HL-60/S4 treated with phorbol 12-myristate 13-acetate at 8.2 ng/mL for 4 days and 3 days (cell line): ENCODE measurements at regions not wholly inside any gene's neighbourhood (a gene's known extent, or its start where the extent isn't known, plus 50 kb on each side); places are given as distances from the start of the nearest gene placed in this dataset.

Source experiments
- in situ Hi-C: fragments of 300-500 bp; cut with MboI; formaldehyde crosslinking; loops from 2 replicates; pipeline ENCODE4 v1.15.0; 2022; ENCODE audit warnings: low sequenced_read_pairs

DNA sequence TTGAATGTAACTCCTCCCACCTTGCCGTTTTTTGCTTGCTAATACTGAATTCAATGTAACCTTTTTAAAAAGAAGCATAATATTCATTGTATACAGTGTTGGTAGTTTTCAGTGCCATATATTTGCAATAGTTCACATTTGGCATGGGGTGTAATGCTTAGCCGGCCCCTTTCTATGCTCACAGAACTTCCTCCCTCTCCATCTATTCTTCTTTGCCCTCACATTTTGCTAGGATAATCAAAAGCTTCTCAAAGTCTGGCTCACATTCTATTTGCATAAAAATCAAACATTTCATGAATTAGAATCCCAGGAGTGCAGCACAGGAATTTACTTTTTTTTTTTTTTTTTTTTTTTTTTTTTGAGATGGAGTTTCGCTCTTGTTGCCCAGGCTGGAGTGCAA lies 226.3 kb upstream of the MPDZ start:
- in situ Hi-C loops = no loop called here

GRCh38 chr9:13503599-13503998 lies 224.1 kb upstream of the MPDZ start:
- in situ Hi-C loops = no loop called here

- in situ Hi-C loops = no loop called here
These were observed 223.0 kb upstream of the MPDZ start for GRCh38 chr9:13502484-13502883.

DNA sequence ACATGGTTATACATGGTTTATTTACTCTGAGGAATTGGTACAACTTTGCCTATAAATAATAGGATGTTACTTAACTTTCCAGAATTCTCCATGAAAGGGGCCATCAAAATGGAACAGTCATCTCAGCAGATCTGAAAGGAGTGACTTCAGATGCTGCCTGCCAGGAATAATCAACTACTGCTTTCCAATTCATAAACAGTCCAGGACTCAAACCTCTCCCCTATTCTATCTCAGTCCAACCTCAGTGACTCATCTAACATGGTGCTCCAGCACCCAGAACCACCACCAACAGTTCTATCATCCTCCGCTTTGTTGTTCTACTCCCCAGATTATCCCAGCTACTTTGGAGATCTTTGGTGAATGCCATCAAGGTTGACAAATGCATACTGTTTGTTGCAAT lies 221.5 kb upstream of the MPDZ start:
- in situ Hi-C loops = no loop called here

DNA sequence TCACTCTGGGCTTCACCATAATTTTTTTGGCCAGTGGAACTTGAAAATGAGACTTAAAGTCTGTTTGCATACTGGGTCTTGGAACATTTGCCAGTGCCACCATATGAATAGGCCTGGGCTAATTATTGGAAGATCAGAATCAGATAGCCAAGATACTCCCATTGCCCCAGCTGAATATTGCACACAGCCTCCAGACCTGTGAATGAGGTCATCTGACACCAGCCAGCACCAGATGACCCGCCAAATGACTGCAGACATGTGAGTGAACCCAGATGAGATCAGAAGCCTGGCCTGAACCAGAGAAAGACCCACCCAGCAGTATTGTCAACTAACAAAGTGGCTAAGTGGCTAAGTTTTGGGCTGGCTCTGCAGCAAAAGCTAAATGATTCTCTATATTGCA lies 220.5 kb upstream of the MPDZ start:
- in situ Hi-C loops = no loop called here

GRCh38 chr9:13493697-13494096 lies 214.2 kb upstream of the MPDZ start:
- in situ Hi-C loops = no loop called here

DNA sequence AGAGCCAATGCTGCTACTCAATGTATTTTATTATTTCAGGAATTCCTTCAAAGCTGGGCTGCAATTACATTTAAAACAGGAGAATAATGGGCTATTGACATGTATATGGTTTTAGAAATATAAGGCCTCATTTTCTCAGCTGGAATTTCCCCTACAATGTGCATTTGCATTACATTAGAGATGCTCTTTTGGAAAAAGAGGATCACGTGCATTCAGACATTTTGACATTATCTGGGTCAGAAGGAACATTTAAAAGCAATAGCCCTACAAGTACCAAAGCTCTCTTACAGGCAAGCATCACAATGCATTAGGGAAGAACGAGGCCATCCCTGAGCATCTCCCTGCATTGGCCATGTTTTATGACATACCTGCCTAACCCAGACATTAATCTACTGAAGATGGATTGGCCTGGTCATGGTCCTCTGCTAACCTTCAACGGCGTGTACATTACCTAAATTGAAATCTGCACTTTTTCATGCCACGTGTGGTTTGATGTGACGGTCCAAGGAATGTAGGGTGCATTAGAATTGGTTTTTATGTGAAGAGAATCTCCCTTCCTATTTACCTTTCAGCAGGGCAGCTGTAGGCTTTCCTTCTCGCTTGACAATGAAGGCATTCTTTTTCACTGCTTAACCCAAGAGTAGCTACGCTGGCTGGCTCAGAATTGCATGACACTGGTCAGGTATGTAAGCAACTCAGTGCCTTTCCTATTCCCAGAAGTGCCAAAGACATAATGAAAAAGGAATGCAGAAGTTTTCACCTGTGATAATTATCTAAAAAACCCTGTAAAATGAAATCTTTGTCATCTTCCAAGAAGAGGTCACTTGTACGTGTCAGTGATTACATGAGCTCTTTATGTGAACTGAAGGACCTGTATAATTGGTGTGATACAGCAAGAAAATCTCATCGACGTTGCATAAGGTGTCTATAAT lies 212.3 kb upstream of the MPDZ start:
- in situ Hi-C loops = no loop called here

DNA sequence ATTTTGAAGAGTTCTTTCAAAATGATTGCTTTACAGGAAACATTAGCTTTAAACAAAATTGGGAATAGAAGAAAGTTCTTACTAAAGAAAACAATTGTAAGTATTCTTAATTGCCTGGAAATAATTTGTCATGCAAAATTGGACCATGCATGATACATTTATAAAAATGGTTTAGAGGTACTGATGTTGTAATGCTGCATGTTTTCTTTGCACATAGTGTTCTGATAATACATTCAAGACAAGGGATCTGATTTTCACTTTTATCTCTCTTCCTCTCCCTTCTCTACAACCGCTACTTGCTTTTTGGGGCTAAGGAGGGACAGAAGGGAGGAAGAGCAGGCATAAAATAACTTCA lies 211.6 kb upstream of the MPDZ start:
- in situ Hi-C loops = no loop called here

DNA sequence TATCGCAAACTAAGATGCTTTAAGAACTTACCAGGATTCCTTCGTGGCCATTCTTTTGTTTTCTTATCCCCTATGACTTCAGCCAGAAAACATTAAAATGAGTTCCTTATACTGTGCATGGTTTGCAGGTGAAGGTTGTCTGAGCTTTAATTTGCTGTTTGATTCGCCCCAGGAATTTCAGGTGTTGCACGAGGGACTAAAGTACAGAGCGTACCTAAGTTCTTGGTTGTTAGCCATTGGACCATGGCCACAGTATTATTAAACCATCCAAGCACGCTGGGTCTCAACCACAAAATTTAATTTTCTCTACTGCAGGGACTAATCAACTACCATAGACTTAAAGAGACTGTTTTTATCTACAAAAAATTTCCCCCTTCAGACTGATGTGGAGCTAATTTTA lies 208.4 kb upstream of the MPDZ start:
- in situ Hi-C loops = no loop called here

DNA sequence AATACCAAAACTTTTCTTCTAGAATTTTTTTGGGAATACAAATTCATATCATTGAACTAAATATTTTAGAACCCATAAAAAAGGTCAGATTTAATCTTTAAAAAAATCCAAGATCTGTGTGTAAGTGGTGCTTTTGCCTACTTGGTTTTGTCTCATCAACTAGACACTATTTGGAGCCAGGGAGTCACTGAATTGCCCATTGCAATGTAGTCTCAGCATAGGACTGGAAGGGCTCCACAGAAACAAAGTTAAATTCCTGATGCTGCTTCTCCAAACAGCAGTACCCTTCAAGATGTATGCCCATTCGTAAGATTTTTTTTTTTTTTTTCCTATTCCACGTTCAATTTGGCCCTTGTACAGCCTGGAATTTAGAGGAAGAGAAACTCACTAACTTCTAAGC lies 208.0 kb upstream of the MPDZ start:
- in situ Hi-C loops = no loop called here

DNA sequence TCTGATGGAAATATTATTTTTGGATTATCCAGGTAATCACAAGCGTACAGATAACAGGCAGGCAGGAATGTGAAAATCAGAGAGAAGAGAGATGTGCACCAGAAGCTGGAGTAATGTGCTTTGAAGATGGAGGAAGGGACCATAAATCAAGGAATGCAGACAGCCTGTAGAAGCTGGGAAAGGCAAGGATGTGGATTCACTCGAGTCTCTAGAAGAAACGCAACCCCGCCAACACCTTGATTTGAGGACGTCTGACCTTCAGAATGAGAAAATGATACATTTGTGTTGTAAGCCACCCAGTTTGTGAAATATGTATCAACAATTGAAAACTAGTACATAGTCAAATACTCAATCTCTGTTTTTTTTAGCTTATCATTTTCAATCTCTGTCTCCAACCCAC lies 207.6 kb upstream of the MPDZ start:
- in situ Hi-C loops = no loop called here

- in situ Hi-C loops = no loop called here
These were observed 205.6 kb upstream of the MPDZ start for GRCh38 chr9:13485068-13485596.

GRCh38 chr9:13484186-13484585 lies 204.7 kb upstream of the MPDZ start:
- in situ Hi-C loops = no loop called here

DNA sequence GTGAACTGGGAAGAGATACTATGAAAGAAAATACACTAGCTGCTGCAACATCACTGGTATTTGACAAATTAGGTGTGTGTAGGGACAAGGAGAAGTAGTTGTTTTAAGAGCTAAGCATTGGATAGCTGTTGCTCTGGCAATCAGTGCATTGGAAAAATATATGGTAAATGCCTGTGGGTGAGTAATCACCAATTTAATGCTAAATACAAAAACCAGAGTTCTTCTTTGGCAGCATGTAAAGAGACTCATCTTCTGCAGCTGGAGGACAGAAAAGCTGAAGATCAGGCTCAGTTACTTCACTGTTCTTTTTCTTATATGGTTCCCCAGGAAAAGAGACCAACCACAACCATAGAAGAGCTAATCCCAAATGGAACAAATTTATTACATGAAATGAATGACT lies 201.8 kb upstream of the MPDZ start:
- in situ Hi-C loops = no loop called here

DNA sequence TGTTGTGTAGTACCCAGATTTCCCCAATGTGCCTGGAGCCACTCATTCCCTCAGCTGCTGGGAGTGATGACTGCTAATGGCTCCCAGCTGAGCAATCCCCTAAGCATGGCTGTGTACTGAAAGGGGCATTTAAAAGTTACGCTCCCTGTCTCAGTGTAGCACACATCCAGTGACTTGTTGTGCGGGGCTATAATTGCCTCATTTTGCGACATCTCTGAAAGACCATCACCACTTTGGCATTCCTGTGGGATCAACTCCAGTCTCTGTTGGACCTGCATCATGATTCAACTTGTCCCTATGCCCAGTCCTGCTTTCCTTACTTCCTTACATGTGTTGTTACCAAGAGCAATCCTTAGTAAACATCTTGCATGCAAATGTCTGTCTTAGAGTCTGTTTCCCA lies 201.2 kb upstream of the MPDZ start:
- in situ Hi-C loops = no loop called here

GRCh38 chr9:13479096-13479495 lies 199.6 kb upstream of the MPDZ start:
- in situ Hi-C loops = no loop called here

DNA sequence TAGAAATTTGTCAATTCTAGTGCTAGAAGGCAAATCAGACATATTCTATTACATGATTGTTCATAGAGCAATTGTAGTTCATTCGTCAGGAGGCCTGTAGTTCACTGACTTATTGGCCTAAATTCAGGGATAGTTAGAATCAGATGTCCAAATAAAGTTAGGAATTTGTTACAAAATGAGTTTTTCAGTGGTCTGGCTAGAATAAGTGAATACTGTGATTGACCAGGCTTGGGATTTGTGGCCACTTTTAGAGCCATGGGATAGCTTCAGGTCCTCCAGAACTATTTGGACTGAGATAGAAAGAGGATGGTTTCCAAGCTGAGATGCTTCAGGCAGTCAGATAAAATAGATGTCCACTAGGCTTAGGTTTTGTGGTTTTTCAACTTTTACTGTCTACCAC lies 199.1 kb upstream of the MPDZ start:
- in situ Hi-C loops = no loop called here

DNA sequence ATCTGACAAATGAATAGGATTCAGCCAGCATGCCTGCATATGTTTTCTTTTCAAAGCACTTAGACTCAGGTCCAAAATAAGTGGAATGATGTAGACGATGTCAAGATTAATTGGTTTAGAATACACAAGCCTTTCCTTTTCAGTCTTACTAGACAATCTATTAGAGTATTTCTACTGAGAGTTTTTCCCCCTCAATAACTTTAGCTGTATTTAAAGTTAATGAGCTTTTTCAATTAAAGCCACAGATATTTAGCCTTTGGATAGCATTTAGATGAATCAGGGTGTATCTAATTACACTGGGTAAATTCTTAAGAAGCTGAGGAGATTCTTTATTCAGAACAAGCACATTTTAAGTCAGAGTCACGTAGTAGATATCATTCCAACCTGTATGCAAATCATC lies 198.7 kb upstream of the MPDZ start:
- in situ Hi-C loops = no loop called here

DNA sequence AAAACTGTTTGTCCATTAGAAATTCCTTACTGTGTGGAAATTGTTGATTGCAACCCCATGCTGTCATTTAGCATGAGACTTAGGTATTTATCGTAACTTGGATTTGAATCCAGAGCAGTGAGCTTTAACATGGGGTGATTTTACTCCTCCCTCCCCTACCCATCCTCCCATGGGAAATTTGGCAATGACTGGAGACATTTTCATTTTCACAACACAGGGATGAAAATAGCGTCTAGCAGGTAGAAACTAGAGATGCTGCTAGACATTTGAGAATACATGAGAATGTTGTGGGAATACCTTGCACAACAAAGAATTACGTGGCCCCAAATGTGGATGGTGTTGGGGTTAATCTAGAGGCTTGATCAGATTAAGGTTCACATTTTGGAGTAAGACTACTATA lies 191.3 kb upstream of the MPDZ start:
- in situ Hi-C loops = no loop called here

- in situ Hi-C loops = no loop called here
These were observed 187.7 kb upstream of the MPDZ start for GRCh38 chr9:13467157-13467556.

DNA sequence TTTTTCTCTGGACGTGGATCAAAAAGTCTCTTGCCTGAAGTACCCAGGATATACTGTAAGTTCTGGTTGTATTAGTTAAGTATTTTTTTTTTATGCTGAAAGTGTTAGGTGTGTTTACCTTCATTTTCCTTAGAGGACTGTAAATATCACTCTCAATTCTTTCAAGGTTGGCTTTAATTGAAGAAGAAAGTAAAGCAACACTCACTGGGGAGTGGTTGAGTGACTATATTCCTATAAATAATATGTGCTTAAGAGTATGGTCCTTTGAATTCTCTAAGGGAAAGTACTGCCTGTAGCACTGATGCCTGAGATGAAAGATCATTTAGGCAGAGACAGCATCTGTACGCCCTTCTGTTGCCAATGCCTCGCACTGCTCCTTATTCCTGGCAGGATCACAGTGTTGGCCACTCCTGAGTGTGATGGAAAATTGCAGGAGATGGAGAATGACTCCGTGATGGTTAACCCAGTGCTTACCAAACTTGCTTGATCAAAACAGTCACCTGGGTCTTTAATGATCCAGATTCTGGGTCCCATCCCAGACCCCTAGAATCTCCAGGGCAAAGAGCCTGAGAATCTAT lies 182.0 kb upstream of the MPDZ start:
- in situ Hi-C loops = no loop called here

DNA sequence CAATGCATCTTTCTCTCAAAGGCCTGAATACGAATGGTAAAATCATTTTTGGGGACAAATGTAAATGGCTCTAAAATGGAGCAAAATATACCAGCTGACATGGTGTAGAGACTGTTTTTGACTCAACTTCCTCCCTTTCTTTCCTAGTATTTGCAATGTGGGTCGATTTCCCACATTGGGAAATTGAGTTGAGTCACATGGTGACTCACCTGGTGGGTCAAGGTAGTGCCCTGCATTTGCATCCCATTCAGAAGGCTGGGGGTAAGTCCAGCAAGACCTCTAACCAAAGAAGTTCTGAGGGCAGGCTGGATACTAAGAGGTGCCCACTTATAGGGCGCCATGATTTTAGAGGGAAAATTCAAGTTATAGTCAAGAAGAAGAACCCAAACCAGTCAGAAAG lies 179.6 kb upstream of the MPDZ start:
- in situ Hi-C loops = no loop called here

- in situ Hi-C loops = no loop called here
These were observed 178.3 kb upstream of the MPDZ start for GRCh38 chr9:13457795-13458194.
